Myocyte (in vitro differentiated cells): ENCODE measurements at regions not wholly inside any gene's neighbourhood (a gene's known extent, or its start where the extent isn't known, plus 50 kb on each side); places are given as distances from the start of the nearest gene placed in this dataset.
"Not testable (repeated sequence)": the region's sequence is repeated elsewhere in the genome, so short reads cannot be mapped to it uniquely, and the experiment has no call there.

Experiments used
- DNase-seq: peaks from one replicate; pipeline ENCODE4 v3.0.0-alpha.2; 2012; ENCODE audit warnings: low read depth

DNA sequence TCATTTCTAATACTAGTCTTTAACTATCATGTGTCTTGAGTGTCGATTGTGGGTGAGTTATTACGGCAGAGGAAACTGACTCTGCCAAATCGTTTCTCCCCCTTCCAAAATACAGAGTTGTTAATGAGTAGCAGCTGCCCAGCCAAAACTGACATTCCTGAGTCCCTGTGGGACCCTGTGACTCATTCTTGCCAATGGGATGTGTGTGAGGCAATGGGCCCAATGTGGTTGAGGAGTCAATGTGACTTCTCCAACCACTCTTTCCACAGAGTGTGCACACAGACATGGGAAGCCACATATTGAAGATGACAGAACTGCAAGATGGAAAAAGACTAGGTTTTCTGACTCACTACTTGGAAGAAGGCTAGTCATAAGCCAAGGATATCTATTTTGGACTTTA, 434.7 kb downstream of the DTWD2 start:
- DNase-seq, result peak; percentile 82

GRCh38 chr5:118552731-118553360, 435.5 kb downstream of the DTWD2 start:
- no peak for DNase-seq

DNA sequence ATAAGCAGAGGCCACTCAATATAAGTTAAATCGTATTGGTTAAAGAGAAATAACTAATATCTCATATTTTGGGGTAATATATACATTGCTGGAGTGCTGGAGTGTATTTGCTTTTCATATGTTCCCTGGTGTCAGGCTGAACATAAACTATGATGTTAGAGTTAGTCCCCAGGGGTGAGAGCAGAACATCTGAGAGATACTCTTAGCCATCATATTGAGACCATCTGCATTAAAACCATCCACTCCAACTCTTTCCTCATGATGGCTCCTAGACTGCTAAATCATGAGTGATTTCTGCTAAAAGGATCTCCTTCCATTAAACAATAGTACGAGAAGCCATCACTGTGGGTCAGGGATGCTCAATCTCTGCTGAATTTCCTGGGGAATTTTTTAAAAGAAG, 436.2 kb downstream of the DTWD2 start:
- DNase-seq, result no peak

- no peak for DNase-seq
Observed at GRCh38 chr5:118551716-118552115, 436.6 kb downstream of the DTWD2 start.

- no peak for DNase-seq
Observed at GRCh38 chr5:118551031-118551430, 437.3 kb downstream of the DTWD2 start.

- DNase-seq, result no peak
Observed at GRCh38 chr5:118548761-118549720, 439.3 kb downstream of the DTWD2 start.

GRCh38 chr5:118545470-118545869, 442.9 kb downstream of the DTWD2 start:
- no peak for DNase-seq

- DNase-seq, result no peak
Observed at GRCh38 chr5:118544887-118545449, 443.4 kb downstream of the DTWD2 start.

DNA sequence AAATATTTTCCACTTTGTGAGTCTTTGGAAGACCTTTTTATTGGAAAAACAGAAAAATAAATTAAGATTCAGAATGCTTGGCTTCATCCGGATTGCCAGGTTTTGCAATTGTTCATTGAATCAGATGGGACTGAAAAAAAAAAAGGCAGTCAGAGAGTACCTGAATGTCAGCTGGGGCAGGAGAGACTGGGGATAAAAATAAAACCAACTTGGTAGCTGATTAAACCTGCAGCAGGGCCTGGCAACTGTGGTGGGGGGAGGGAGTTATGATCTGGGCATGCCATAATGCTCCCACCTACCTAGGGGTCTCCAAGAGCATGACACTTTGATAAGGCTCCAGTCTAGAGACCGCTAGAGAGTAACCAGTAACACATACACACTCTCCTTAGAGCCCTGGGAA, 454.4 kb downstream of the DTWD2 start:
- DNase-seq, result no peak

DNA sequence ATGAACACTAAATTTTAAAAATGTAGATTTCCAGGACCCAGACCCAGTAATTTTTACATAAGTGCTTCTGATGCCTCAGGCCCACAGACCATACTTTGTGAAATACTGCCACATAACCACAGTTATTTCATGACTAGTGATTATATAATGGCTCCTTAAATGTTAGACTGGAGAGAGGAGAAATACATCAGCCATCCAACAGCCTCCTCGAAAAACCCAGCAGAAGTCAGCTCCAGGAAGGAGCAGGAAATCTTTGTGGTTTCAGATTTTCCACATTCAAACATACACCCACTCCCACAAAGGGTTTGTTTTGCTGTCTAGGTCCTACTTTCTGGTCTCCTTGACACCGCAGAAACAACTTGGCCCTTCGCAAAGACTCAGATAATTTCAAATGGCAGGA, 455.2 kb downstream of the DTWD2 start:
- no peak for DNase-seq

DNA sequence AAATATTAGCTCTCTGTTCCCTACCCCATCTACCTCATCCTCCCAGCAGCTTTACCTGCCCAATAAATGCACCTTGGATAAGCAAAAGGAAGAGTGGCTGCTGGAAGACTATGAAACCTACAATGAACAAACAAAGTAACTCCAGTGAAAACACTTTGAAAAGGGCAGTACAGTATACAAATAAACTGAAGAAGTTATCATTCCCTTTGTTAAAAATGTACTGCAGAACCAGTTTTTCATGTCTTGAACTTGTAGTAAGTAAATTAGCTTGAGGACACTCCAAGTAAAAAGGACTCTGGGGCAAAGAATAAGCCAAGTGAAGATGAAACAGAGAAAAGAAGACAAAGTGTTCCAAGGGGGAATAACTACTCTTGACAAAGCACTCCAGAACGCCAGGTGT, 457.1 kb downstream of the DTWD2 start:
- no peak for DNase-seq

DNA sequence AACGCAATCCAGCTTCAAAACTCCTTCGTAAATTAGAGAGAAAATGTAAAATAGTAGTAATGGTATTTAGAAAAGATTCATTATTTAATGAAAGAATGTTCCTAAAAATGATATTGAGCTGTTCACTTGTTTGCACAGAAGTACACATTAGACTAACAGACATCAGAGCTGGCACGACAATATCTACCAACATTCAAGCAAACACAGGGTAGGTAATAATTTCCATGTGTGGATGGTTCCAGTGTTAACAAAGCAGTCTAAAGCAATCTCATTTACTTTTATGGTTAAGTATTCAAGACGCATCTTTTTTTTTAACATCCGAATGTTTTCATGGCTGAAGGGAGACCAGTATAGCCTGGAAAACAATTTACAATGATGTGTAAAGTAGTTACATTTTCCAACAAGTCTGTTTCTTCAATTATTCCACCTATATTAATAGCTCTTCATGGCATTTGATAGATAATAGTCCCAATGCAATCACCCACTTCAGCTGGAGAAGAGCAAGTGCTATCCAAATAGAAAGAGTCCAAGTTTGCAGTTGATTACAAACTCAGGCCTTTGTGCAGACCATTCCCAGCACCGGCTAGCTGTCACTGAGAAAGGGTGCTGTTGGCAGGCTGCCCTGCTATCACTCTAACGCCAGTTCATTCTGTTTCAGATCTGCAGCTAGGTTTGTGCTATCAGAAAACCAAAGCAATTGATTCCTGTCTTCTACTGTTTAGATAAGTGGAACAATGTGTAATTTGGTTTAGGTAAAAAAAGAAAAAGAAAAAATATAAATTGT, 458.8 kb downstream of the DTWD2 start:
- DNase-seq, result no peak

GRCh38 chr5:118522626-118523025, 465.7 kb downstream of the DTWD2 start:
- no peak for DNase-seq

DNA sequence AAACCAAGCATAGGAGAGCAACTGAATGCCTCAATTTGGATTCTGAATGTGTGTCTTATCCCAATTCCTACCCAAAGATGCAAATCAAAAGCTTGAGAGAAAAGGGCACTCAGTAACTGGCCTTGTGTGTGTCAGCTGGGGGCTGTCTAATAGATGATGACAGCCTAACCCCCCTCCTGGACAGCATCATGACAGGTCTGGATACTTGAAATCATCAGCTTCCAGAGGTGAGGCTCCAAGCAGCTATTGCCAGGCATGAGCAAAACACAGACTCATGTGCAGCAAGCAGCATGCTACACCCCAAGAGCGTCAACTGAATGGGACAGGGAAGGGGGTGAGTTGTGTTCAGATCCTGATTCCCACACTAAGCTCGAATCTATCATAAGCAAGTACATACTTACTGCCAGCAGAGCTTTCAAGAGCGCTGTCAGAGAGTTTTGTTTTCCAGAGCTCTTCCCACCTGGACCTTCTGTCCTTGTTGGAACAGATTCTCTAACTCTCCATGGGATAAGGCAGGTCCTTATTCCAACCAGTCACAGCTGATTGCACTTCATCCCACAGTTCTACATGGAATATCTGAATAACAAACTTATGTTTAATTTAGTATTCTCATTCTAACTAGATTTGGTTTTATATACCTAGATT, 467.5 kb downstream of the DTWD2 start:
- DNase-seq, result no peak

DNA sequence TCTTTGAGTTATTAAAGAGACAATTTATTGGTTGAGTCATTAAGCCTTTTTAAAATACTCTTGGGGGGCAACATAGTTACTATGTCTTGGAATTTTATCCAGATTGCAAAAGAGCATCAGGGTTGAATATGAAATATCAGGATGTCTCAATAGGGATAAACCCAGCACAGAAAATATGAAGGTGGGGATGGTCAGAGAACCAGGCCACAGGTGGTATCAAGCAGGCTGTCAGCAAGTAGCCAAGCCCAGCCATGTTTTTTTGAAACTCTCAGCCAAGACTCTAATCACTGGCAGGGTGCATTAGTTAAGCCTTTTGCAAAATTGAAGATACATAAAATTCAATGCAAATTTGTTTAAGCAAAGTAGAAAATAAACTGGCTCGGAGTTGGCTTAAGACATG, 468.9 kb downstream of the DTWD2 start:
- DNase-seq, result no peak

- no peak for DNase-seq
Observed at GRCh38 chr5:118518720-118519119, 469.6 kb downstream of the DTWD2 start.

GRCh38 chr5:118511846-118512245, 476.5 kb downstream of the DTWD2 start:
- no peak for DNase-seq

DNA sequence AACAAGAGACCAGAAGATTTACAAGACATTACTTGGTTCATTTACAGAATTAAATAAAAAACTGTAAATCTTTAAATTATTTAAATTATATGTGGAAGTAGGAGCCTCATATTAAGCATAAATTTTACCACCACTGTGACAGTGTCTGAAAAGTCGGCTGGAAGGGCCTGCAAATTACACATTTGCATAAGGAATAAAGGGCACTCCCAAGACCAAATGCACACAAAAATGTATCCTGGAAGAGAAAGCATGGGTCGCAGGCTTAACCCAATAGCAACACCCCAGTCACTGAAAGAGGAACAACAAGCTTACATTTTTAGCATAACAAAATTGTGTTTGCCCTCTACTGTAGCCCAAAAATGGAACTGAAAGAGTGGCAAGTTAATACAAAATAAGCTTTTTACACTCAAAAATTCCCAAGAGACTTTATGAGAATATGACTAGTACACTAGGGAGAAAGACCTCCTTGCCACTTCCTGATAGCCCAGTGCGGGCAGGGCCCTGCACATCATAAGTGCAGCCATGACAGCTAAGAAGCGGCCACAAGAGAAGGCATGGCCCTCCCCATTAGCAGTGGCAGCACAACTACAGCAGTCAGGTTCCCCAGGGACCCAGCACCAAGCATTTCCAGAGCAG, 482.0 kb downstream of the DTWD2 start:
- DNase-seq, result no peak

GRCh38 chr5:118502232-118502631, 486.1 kb downstream of the DTWD2 start:
- DNase-seq, result not testable (repeated sequence)

DNA sequence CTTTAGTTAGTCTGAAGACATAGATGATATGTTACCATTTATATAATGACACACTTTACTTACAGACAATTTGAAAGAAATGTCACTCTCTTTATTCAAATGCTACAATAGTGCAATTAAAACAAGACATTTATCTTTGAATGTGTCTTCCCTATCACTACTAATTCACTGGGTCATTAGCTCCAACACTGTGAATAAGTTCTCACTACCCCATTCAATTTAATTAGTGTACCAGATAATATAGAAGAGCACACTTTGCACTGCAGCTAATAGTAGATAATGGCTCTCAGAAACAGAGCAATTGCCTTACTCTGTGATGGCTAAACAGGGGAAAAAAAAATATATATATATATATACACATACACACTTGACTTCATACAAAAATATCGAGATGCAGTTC, 497.0 kb downstream of the DTWD2 start:
- DNase-seq, result no peak
